HG03095 (cell line): ENCODE measurements at regions not wholly inside any gene's neighbourhood (a gene's known extent, or its start where the extent isn't known, plus 50 kb on each side); places are given as distances from the start of the nearest gene placed in this dataset.

Experiments
- ATAC-seq: cut with Tn5 transposase; IDR thresholded peaks from one replicate; pipeline ENCODE4 v1.9.1; 2021; ENCODE audit warnings: moderate library complexity; ENCODE audit not compliant: unreplicated experiment

GRCh38 chr2:65522922-65523321, 90.5 kb upstream of the SPRED2 start:
- no peak for ATAC-seq

- ATAC-seq = no peak
These were observed 86.4 kb upstream of the SPRED2 start for GRCh38 chr2:65518751-65519150.

GRCh38 chr2:65514555-65515195, 82.3 kb upstream of the SPRED2 start:
- ATAC-seq = no peak

DNA sequence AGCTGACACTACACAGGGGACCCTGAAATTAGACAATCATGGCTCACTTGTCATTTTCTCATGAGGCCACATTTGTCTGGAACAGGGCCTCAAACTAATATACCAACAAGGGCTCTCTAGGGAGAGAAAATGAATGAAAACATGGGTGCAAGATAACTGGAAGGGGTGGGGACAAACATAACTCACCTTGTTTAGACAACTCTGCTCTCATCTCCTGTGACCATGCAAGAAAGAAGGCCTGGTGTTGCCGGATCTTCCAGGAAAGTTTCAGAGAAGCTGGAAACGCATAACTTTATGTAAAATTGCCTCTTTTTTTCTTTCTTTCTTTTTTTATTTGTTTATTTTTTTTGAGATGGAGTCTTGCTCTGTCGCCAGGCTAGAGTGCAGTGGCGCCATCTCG, 80.4 kb upstream of the SPRED2 start:
- ATAC-seq = no peak

DNA sequence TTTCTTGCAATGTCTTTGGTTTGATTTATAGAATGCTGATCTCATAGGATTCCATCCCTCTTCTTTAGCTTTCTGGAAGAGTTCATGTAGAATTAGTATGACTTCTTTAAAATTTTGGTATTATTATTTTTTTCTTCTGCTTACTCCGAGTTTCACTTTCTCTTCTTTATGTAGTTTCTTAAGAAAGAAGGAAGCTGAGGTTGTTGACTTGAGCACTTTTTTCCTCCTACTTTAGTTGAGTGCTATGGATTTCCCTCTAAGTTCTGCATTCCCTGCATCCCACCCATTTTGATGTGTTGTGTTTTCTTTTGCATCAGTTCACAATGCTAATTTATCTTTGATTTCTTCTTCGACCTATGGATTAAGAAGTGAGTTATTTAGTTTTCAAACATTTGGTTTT, 78.9 kb upstream of the SPRED2 start:
- no peak for ATAC-seq

- no peak for ATAC-seq
These were observed 75.8 kb upstream of the SPRED2 start for GRCh38 chr2:65508225-65508624.

DNA sequence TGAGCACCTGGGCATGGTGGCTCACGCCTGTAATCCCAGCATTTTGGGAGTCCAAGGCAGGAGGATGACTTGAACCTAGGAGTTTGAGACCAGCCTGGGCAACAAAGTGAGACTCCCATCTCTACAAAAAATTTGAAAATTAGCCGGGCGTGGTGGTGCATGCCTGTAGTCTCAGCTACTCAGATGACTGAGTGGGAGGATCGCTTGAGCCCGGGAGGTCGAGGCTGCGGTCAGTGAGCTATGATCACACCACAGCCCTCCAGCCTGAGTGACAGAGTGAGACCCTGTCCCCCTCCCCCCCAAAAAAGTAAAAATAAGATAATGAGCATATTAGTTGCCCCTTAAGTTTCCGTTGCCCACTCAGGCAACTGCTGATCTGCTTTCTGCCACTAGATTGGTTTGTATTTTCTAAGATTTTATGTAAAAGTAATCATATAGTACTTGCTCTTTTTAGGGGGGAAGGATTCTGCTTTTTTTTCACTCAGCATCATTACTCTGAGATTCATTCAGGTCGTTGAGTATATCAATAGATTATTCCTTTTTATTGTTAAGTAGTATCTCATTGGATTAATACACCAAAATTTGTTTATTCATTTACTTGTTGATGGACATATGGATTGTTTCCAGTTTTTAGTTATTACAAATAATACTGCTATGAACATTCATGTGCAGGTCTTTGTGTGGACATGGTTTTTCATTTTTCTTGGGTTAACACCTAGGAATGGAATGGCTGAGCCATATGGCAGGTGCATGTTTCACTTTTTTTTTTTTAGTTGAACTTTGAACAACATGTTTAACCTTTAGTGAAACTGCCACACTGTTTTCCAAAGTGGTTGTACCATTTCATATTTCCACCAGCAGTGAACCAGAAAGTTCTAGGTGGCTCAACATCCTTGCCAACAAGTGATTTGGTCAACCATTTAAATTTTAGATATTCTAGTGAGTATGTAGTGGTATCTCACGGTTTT, 75.0 kb upstream of the SPRED2 start:
- no peak for ATAC-seq

DNA sequence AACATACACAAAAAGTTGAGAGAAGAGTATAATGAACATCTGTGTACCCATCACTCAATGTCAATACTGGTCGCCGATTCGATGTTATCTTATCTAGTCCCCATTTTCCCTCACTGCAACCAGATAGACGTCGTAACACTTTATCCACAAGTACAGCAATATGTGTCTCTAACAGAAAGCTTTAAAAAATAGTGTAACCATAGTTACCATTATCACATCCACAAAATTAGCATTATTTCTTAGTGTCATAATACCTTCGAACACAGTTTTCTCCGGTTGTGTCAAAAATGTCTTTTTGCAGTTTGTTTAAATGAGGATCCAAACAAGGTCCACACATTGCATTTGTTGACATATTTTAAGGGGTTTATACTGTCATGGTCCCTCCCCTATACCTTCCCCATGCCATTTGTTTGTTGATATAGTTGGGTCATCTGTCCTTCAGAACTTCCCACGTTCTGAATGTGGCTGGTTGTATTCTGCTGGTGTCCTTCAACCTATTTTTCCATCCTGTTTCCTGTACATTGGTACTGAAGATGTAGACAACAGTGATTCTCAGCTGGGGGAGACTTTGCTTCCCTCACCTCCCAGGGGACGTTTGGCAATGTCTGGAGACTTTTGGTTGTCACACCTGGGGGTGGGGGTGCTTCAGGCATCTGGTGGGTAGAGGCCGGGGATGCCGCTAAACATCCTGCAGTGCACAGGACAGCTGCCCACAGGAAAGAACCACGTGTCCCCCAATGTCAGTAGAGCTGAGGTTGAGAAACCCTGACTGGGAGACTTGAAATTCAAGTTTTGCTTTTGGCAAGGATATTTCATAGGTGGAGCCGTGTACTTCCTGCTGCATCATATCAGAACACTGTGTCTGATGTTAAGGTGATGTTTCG, 72.7 kb upstream of the SPRED2 start:
- no peak for ATAC-seq

- ATAC-seq = no peak
These were observed 71.8 kb upstream of the SPRED2 start for GRCh38 chr2:65504201-65504600.

- no peak for ATAC-seq
These were observed 71.3 kb upstream of the SPRED2 start for GRCh38 chr2:65503746-65504145.

DNA sequence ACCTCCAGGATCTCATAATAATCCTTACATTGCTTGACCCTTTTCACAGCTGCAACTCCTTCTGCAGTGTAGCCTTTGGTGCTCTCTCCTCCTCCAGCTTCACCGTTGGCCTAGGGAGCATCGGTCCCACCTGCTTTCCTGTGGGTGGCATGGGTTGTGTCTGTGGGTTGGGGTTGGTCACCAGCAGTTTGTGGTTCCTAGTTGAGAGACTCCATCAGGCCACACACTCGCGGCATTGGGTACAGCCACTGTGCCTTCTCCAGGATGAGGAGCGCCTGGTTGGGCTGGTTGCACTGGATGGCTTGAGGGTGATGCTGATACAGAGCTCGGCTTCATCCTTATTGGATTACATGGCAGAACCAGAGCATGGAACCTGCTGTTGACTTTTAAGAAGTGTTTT, 69.4 kb upstream of the SPRED2 start:
- no peak for ATAC-seq

DNA sequence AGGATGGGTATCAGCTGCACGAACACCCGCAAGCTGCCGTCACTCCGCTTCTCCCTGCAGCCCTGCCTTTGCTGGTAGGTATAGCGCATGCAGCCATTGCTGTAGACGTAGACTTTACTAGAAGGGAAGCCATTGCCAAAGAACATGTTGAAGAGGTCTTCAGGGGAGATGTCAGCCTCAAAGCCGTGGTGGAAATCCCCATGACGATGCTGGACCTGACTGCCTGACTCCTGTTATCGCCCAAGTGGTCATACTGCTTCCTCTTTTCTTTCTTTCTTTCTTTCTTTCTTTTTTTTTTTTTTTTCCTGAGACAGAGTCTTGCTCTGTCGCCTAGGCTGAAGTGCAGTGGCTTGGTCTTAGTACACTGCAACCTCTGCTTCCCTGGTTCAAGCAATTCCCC, 68.7 kb upstream of the SPRED2 start:
- ATAC-seq = no peak

DNA sequence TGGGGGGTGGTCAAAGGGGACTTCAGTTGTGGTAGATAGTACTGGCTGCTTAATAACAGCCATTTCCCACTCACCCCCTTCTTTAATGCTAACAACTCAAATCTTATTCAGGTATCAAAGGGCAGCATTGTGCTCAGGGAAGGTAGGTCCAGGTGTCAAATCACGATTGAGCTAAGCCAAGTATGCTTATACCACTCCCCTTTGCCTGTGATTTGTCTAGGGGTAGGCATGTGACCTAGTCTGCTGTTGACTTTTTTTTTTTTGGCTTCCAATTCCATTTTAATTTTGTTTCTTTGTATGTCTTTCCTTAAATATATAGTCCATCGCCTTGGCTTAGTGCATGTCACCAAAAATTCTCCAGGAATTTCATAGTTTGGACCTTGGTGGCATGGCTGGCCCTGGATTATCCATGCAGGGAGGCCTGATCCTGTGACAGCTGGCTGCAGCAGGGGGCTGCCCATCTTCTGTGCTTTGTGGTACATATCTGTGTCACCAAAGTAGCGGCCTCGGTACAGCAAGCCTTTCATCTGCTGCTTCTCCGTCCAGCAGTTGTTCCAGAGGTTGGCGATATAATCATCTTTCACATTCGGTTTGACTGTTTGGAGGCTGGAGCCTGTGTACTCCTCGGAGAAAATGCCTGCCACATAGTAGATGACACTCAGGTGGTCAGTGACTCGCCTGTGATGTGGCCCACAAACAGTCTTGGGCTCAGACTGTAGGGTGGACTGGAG, 68.1 kb upstream of the SPRED2 start:
- no peak for ATAC-seq

GRCh38 chr2:65499216-65499615, 66.8 kb upstream of the SPRED2 start:
- ATAC-seq = no peak

DNA sequence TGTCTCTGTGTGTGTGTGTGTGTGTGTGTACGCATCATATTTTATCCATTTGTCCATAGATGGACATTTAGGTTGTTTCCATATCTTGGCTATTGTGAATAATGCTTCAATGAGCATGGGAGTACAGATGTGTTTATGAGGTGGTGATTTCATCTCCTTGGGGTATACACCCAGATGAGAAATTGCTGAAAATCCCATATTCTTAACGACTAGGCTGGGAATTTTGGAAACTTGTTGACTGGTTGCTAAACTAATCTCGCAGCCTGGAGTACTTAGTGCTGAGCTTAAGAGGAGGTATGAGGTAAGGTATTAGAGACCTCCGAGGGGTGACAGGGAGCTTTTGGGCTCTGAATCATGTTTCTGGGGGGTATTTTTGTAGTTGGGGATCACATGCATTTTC, 66.0 kb upstream of the SPRED2 start:
- no peak for ATAC-seq

DNA sequence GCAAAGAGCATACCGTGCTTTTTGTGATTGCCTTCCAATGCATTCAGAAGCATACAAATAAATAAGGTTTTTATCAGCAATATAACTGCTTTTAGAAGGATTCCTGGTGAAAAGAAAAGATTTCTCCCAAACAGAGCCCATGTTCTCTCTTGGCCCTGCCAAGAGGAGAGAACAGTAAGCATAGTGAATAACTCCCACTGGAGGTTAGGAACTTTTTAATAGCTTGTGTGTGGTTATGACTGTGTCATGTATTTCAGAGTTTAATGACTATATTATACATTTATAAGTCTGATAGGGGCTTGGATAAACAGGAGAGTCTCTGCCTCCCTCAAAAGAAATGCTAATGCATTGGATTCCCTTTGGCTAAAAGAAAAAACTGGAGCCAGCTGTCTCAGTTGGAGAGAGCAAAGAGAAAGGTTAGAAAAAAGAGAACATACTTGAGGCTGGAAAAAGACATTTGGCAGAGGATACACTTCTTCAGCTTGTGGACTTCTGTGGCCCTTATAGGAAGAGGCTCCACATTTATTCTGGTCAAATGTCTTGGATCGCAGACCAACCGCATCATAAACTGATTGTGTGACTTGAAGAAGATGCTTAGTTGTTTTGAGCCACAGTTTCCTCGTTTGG, 63.0 kb upstream of the SPRED2 start:
- ATAC-seq = no peak

- ATAC-seq = no peak
These were observed 61.7 kb upstream of the SPRED2 start for GRCh38 chr2:65494078-65494477.

- no peak for ATAC-seq
These were observed 59.0 kb upstream of the SPRED2 start for GRCh38 chr2:65491381-65491905.

- no peak for ATAC-seq
These were observed 57.8 kb upstream of the SPRED2 start for GRCh38 chr2:65490222-65490621.

GRCh38 chr2:65489269-65489668, 56.9 kb upstream of the SPRED2 start:
- no peak for ATAC-seq
